ENCODE measurements at regions not wholly inside any gene's neighbourhood (a gene's known extent, or its start where the extent isn't known, plus 50 kb on each side); places are given as distances from the start of the nearest gene placed in this dataset.

- TF ChIP-seq CBX8 (IDR thresholded peaks at IDR 0.05): no peak
- TF ChIP-seq CTCF (IDR thresholded peaks at IDR 0.05): no peak
- TF ChIP-seq MAX (IDR thresholded peaks at IDR 0.05): no peak
- no peak for TF ChIP-seq CEBPB (IDR thresholded peaks at IDR 0.05)
- TF ChIP-seq SMC3 (IDR thresholded peaks at IDR 0.05): no peak
- TF ChIP-seq POLR2AphosphoS2 (conservative IDR thresholded peaks at IDR 0.05; ENCODE audit: low read length): no peak
- TF ChIP-seq POLR2A (IDR thresholded peaks at IDR 0.05; ENCODE audit: low read length): no peak
- TF ChIP-seq USF2 (IDR thresholded peaks at IDR 0.05): no peak
- TF ChIP-seq ZNF302 (CRISPR knock-in tag; IDR thresholded peaks at IDR 0.05): no peak
- no peak for TF ChIP-seq CHD2 (IDR thresholded peaks at IDR 0.05; ENCODE audit: low read length, partially characterized antibody)
- TF ChIP-seq RNF2 (IDR thresholded peaks at IDR 0.05; ENCODE audit: borderline replicate concordance, low read depth): no peak
- TF ChIP-seq REST (IDR thresholded peaks at IDR 0.05): no peak
- no peak for TF ChIP-seq EP300 (IDR thresholded peaks at IDR 0.05)
Measured at GRCh38 chr4:156241896-156242295, 288.2 kb upstream of the CTSO start.

Measured in A549 (cell line).